RPMI7951 (cell line): ENCODE measurements at regions not wholly inside any gene's neighbourhood (a gene's known extent, or its start where the extent isn't known, plus 50 kb on each side); places are given as distances from the start of the nearest gene placed in this dataset.

Source experiments
- DNase-seq: peaks from one replicate; pipeline ENCODE4 v3.0.0-alpha.2; 2012; ENCODE audit warnings: low read depth

DNA sequence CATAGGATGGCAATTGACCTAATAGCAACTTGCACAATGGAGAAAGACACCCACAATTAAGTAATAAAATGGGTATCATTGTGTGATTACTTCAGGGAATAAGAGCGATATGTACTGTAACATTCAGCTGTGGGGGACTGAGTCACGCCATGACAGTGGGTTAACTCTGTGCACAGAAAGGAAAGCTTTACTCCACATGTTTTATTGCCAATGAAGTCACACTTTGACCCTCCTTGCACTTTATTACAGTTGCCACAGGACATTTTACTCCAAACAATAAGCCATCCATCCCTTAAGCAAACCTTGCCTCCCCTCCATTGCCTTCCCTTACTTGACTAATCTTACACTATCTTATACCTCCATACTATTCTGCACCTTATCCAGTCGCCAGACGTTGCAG lies 403.1 kb downstream of the VRK1 start:
- DNase-seq: no peak

DNA sequence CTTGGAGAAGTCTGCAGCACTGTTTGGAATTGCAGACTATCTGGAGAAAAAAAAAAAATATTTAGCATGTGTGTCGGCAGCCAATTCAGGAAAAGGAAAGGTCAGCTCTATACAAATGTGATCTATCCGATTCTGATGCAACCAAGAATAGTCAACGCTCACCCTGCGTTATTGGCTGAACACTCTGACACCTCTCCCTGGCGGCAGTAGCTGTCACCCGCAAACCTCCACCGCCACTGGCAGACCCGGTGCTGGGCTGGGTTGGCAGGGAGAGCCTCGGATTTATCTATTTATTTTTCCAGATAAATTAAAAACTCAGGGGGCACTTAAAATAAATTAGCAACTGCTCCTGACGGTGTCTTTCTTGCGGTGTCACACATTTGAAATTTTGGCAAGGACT lies 409.7 kb downstream of the VRK1 start:
- no peak for DNase-seq

DNA sequence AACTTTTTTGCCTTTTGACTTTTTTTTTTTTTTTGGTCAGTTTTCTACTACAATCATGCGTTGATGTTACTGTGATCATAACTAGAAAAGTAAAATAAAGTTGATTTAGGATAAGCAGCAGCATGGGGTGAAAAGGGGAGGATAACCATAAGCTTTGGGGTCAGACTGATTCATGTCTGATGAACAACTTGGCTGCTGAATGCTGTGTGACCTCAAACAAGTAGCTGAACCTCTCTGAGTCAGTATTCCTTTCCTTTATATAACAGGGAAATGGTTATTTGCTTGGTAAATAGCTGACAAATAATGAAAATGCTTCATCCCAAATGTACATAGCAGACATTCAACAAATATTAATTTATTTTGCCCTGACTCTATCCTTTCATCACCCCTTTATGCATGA lies 413.0 kb downstream of the VRK1 start:
- DNase-seq: no peak

DNA sequence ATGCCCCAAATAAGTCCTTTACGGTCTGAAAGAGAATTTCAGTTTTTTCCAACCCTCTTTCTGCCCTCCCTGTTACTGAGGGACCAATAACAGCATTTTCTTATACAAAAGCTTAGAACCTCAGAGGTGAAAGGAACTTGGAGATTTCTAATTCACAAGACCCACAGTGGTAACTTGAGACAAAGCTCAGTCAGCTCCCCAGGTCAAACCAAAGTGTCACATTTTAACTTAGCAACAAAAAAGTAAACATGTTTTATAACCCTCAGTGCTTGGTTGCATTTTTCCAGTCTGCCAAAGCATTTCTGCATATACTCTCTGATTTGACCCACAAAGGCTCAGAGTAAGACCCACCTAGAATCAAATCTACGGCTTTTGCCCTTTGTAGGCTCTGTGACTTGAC lies 415.2 kb downstream of the VRK1 start:
- no peak for DNase-seq

DNA sequence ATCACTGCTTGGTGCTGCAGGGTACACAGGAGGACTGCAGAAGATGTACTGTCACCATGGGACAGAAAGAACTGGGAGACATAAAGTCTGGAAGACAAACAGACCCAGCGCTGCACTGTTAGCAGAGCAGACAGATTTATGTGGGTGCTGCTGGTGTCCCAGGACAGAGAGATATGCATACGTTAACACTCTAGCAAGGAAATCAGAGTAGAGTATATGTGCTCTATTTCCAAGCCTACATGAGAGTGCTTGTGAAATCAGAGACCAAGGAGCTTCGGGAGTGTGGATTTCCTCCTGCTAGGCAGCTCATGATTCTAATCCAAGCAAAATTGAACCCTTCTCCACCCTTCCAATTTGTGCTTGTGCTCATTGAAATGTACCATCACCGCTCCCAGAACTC lies 416.5 kb downstream of the VRK1 start:
- no peak for DNase-seq

DNA sequence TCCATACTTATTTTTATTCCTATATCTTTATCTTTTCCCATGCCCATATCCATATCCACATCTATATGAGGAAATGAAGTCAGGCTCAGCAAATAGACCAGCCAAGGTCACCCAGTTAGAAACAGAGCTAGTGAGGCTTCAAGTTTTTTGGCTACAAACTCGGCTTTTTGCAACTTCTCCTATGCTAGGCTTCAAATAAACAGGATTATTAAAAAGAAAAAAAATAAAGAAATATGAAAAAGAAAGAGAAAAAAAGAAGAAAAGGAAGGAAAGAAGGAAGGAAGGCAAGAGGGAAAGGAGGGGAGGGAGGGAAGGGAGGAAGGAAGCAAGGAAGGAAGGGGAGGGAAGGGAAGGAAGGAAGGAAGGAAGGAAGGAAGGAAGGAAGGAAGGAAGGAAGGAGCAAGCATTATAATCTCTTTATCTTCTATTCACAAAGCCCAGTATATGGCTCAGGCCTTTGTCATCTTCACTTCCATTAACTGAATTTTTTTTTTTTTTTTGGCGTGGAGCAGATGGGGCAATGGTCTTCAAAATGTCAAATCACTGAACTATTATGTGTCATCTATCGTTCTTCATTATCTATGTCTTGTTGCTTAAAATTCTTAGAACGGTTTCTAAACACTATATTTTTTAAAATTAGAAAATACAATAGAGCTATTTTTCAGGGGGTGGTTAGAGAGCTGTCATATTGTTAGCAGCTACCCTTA lies 418.2 kb downstream of the VRK1 start:
- no peak for DNase-seq

DNA sequence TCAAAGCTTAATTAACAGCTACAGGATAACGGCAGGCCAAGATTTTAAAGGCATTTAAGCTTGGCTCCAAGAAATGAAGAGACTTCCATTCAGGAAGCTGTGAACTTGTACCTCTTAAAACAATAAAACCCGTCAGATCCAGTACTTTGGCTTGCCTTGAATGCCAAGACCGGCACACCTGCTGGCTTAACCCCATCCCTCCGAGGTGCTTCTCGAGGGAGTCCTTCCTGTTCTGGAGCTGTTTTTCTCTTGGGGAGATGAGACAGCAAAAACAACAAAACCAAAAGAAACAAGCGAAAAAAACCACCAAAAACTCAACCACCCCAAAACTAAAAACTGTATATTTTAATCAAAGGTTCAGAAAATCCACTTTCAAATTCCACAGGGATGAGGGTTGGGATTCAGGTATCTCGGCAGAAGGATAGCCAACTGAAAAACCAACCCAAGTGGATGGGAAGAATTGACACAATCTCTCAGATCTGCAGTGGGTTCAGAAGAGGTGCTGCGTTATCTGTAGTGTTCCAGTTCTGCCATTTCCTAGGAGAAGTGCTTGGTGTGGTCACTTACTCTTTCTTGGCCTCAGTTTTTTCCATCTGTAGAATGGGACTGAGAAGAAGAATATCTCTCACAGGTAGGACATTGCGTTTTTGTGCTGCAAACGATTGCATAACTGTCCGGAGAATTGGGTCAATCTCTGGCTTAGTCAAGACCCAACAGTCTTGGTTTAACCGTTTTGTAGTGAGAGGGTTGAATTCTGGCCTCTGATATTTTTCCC lies 420.1 kb downstream of the VRK1 start:
- DNase-seq: no peak

DNA sequence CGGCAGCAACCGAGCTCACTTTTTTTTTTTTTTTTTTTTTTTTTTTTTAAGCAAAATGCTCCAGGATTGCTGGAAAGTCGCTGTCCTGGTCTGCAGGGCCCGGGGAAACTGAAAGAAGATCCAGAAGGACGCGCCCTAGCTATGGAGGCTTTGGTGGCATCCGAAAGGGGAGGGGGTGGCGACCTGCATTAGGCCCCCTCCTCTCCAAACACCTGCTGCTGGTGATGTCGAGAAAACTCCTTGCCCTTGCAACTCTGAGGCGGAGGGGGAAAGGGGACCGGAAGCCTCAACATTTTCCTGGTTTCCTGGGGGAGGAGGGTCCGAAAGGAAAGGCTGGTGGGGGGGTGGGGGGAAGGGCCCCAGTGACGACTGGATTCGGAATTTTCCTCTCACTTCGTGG lies 421.1 kb downstream of the VRK1 start:
- DNase-seq: peak; percentile 15

DNA sequence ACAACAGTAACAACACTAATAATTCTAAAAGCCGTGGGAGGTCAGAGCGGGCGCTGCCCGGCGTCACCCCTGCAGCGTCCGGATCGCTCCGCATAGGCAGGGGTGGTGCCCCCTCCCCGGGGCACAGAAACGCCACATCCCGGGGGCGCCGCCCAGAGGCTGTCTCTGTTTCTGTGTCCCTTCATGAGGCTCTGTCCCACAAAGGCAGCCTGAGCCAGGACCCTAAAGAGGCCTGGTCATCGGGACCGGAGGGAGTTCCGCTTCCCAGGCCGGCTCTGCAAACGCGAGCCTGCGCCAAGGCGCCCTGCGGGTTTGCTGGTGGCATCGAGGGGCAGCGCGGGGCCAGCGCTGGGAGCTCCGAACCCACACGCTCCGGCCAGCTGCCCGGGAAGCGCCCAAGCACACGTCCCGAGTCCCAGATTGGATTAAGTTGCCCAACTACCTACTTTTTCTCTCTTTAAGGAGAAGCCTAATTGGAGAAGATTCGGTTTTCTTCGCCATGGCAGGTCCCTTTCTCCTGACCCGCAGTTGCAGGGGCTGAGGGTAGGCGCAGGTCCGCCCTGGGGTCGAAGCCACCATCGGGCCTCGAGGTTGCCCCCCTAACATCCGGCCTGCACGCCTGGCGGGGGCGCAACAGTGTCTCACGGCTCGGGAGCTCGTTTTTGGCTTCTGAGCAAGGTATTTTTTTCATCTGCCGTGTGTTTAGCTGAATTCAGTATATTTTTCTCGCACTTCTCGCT lies 421.7 kb downstream of the VRK1 start:
- peak; percentile 38 for DNase-seq

DNA sequence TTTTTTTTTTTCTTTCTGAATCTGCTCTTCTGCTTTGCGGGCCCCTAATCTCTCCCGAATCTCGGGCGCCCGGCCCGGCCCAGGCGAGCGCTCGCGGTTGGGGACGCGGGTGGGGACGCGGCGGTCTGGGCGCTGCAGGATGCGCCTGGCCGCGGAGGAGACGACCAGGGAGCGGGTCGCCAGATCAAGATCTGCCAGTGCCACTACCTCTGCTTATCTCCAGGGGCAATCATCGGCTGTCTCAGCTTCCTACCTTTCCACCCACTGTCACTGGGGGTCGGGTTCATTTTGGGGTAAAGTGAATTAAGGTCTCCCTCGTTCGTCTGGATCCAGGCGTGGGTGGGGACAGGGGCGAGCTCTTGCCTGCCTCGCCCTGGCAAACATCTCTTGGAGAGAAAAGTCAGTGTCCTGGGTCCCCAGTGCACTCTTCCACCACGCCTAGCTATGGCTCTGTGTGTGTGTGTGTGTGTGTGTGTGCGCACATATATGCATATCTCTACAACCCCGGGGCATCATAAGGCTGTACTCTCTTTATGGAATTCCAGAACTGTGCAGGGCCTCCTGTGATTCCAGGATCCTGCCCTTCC lies 422.3 kb downstream of the VRK1 start:
- DNase-seq: peak; percentile 6

DNA sequence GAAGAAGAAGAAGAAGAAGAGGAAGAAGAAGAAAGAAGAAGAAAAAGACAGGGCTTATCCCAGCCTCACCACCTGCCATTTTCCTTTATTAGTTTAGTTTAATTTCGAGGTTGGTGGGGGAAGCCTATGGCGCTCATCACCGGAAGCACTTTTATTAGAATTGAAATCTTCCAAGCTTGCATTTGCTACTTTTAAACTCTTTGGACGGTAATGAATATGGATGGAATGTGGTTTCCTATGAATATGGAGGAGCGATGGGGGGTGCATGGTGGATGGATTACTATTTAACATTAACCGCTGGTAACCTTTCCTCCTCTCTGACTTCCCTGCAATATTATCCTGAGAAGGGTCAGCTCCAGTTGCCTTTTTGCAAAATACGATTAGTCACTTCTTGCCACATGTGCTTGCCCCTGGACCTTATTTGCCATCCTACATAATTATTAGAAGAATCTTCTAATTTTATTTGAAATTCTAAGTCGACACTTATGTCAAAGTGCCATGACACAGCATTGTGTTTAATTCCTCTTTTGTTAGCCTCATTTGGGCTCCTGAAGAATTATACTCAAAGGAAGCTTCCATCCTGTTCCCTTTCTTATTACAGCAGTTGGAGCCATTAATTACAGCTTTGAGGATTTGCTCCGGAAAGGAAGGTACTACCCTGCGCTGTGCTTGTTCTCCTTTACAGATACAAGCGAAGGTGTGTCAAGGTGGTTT lies 424.5 kb downstream of the VRK1 start:
- no peak for DNase-seq

DNA sequence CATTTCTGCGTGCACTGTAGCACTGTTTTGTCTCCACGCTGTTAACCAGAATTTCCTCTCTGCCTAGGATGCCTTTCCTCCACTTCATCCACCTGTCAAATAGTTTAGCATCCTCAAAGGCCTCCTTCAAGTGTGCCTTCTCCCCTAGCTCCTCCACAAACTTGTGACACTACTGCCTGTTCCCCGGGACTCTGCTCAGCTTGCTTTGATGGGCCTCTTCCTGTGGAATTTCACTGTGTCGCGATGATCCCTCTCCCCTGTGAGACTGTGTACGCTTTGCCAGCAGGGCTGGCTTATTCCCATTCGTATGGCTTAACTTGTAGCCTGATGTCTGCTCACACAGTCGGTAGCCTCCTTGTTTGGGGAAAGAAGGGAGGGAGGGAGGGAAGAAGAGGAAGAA lies 426.8 kb downstream of the VRK1 start:
- DNase-seq: no peak

DNA sequence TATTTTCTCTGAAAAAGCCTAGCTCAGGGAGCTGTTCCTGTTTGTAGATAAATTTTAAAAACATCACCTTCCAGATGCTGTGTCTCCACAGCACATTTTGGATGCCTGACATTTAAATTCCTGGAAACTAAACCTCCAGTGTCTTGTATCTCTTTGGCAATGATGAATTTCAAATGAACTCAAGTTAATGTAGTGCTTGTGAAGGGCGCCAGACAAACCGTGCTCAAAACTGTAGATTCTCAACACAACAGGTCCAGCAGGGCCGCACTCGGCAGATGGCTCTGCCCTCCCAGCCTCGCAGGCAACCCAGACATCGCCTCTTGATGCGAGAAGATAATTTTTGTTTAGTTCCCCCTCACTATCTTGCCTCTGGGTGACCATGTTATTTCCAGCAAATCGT lies 432.9 kb downstream of the VRK1 start:
- DNase-seq: no peak

DNA sequence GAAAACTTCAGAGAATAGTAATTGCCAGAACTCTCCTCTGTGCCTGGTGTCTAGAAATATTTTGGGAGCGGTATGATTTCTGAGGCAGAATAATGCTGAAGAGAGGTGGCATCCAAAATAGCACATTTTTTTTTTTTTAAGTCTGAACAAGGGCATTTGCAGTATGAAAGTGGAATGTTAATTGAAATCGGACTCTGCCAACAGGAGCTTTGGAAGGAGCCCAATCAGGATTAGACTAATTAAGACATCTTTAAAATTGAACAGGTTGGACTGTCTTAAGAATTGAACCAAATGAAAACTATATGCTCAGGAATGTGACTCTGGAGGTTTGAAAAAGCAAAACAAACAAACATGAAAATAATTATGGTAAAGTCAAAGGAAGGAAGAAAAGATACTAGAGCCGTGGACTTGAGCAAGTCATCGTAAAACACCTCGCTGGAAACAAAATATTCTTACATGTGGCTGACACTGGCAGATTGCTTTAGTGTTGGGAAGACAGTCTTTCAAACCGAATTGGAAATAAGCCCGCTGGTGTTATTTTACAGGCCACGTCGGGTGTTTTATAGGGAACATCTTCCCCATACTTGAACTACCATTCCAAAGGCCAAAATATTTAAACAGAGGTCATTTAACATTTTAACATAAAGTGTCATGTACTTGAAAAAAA lies 436.3 kb downstream of the VRK1 start:
- DNase-seq: no peak

DNA sequence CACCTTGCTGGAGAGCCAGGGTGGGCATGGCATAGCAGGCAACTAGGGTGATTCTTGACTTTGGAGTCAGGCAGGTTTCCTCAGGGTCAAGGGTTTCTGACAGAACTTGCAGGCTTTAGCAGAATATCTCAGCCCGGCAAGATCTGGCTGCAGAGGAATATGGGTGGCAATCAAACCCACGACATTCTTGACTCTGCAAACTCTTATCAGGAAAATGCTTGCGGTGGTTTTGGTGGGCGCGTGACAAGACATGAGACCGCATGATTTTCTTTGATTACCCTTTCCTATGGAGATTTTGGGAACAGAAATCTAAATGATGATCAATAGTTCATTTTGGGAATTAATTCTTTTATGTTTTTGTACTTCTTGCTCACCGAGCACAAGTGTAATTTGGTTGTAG lies 449.5 kb downstream of the VRK1 start:
- DNase-seq: no peak

DNA sequence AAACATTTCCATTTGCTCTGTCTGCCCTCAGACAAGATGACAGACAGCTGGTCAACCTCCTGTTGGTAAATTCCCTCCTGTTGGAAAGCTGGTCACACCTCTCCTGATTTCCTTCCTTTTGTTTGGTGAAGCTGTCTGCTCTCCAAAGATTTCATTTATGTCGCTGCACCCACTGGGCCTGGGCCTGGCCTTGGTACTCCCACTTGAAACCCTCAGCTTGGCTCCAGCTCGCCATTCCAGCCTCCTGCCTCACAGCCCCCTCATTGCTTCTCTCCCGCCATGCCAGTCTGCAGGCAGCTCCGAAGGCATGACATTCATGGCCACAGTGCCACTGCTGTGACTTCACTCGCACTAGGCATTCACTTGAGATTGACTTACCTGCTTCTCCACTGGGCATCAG lies 451.8 kb downstream of the VRK1 start:
- DNase-seq: no peak

DNA sequence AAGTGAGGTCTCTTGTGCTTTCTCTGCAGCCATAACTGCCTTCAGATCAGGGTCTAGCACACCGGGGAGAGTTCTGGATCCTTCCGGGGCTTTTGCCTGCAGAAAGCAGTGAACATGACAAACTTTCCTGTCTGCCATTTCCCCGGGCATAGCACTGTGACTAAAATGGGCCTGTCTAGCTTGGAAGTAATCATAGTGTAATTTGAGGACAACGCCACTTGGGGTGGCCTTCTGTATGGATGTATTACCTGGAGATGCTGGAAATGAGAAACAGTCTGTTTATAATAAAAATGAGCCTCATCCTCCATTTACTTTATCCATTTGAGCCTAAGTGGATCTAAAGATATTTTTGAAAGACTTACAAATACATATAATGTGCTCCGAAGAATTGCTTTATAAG lies 453.7 kb downstream of the VRK1 start:
- DNase-seq: no peak

DNA sequence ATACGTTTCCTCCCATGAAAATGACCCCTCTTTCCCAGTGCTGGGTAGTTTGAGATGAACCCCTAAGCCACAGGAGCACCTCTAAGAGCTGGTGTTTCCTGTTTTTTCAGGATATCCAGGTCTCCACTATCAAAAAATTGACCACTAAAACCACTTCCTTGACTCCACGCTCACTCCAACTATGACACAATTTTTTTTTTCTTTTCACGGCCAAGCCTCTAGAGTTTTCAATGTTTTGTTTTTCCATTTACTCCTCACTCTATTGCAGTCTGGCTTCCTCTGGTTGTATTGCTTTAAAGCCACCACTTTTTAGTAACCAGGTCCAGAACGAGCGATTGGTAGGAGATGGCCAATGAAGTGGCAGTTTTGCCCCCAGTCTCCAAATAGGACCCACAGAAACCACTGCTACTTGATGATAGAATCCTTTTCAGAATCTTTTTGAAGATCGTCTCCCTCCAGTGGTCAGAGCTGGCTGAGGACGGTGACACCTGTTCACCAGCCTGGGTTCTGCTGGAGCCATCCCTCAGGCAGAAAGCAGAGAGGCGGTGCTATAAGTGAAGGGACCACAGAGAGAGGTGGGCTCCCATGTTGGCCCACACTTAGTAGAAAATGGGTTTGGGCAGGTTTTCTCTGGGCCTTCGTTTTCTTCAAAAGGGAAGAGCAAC lies 454.4 kb downstream of the VRK1 start:
- DNase-seq: peak; percentile 16

DNA sequence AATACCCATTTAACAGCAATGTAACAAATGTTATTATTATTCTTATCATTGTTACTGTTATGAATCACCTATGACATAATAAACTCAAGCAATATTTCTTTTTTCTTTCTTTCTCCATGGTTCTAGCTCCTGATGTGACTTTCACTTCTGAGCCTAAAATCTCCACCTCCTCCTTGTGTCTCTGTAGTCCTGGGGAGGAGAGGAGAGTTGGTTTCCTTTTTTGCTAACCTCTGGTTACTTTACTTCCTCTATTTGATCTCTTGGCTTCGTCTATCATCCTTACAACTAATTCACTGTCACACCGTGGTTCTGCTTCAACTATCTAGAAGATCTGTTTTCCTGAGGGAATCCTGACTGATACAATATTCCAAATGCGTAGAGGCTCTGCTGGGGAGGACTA lies 456.6 kb downstream of the VRK1 start:
- DNase-seq: no peak

DNA sequence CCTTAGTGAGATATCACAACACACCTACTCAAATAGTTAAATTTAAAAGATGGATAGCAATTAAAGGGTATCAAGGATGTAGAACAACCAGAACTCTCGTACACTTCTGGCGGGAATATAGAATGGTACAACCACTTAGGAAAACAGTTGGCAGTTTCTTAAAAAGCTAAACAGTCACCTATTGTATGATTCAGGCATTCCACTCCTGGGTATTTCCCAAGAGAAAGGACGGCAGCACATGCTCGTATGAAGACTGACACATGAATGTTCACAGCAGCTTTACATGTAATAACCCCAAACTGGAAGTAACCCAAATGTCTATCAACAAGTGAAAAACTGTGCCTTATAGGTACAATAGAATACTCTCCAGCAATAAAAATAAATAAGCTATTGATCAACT lies 465.2 kb downstream of the VRK1 start:
- DNase-seq: no peak
